Esophagus mucosa (tissue), 1 donor: ENCODE measurements at regions not wholly inside any gene's neighbourhood (a gene's known extent, or its start where the extent isn't known, plus 50 kb on each side); places are given as distances from the start of the nearest gene placed in this dataset.

Source experiments
- ATAC-seq: fragments of 200-7000 bp; cut with Tn5 transposase; one replicate; pipeline ENCODE4 v1.9.1; 2020
- donor health status: DM: yes; HTN: yes; CAD: no.

DNA sequence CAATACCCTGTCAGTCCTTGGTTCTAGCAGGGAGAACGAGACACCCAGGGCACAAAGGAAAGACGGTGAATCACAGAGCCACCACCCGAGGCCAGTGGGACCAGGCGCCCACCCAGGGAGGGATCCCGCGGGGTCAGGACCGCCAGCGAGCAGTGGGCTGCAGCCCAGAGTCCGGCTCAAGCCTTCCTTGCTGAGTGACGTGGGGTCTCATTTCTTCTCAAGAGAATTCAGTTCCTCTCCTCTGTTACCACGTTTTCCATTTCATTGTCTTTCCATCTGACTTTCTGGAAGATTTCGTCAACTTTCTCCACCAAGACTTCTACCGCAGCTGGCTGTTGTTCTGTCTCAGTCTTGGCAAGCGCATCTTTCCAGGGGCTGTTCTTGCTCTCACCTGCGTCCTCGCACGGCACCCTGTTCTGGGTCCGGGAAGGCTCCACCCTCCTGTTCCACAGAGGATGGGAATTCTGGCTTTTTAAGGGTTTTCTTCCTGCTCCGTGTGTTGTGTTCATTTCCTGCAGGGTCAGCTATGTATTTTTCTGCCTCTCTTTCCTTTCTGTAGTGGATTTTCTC, 248.6 kb downstream of the NDUFA10 start:
- no peak for ATAC-seq

DNA sequence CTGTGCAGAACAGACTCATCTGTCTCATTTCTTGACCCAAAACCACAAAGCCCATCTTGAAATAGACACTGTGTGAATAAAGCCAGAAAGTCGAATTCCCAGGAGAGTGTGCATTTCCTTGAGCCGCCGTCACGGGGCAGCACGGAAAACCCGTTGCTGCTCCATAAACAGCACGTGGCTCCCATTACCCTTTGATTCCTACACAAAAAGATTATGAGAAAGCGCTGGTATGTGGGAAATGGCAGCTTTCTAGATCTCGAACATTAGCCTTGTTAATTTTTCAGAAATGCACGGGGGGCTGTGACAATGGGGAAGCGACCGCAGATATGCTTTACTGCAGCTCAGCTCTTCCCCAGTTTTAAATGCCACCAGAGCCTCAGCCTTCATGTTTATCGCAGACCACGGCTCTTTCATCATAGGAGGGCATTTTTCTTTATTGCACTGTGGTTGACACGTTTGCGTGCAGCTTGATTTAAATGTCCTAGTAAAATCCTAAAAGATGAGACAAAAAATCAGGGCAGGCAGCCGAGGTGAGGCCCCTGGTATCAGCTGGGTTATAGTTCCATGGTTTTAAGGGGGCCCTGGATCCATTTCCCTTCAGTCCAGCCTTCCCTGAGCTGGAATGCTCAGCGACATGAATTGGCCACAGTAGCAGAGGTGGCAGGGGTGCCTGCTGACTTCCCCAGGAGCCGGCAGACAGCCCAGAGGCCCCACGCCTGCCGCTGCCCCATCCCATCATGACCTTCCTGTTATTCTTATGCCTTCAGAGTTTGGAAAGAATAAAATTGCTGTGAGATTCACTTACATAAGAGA, 249.3 kb downstream of the NDUFA10 start:
- ATAC-seq: no peak

DNA sequence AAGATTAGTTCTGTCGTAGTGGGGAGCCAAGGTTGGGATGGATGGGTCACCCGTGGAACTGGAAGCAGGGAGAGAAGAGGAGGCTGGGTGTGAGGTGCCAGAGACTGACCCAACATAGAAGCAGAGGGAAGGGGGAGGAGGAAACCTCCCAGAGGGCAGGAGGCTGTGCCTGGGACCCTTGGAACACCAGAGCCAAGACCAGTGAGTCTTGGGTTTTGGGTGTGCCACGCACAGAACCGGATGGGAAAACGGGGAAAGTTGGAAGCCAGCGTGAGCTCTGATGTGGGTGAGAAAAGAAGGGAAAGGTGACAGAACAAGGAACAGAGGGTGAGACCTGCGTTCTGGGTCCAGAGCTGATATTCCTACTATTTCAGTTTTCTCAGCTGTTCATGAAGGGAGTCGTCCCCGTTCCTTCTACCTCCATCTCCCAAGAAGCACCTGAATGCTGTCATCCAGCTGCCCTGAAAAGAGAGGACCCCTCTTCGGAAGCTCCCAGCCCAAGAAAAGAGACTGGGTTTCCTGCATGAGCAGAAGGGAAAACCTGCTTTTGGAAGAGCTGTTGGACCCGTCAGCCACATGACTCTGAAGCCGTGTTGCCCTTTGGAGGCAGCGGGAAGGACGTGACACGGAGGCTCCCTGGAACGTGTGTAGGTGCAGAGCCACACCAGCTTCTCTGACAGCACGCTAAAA, 250.1 kb downstream of the NDUFA10 start:
- no peak for ATAC-seq

DNA sequence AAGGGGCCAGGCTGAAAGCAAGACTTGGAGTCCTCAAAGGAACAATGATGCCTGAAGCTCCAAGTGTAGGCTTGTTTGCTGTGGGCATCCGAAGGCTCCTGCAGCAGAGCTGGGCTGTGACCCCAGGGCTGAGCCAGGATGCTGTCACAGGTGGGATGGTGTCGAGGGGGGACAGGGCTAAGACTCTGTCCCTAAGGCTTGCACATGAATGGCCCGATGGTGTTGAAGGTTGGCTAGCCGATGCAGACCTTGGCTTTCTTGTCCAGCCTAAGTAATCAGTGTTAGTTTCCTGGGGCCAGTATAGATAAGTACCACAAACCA, 251.0 kb downstream of the NDUFA10 start:
- no peak for ATAC-seq

DNA sequence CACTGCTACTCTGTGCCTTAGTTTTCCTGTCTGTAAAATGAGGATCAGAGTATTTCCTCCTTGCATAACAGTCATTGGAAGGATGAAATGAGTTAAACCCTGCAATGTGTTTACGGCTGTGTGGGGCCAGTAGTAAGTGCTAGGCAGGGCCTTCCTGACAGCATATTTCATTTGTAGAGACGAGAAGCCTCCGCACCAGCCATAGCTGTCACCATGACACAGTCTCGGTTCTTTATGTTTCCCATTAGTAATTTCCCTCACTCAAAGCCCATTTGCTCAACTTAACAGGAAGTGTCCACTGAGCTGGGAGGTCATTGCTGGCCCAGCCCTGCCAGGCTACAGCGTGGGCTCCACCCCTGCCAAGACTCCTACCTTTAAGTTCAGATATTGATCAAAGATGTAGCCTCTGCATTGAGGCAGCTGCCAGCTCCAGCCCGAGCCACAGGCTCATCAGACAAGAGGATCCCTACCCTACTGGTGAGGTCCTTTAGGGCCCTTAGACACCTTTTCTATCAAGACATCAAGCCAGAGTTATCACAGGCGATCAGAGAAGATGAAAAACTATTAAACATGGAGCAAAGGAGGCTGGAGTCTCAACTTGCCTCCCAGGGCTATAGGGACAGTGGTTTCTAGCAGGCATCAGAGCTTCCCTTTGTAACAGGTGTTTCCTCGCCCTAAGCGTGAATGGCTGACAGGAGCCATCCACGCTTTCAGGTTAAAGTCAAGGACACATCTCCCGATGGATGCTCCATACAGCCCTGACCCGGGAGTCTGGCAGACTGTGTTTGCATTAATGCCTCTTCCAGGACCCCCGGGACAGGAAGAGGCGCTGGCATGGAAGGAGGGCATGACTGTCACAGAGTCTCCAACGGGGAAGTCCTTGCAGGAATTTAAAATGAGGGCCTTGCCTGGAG, 251.7 kb downstream of the NDUFA10 start:
- ATAC-seq: no peak

DNA sequence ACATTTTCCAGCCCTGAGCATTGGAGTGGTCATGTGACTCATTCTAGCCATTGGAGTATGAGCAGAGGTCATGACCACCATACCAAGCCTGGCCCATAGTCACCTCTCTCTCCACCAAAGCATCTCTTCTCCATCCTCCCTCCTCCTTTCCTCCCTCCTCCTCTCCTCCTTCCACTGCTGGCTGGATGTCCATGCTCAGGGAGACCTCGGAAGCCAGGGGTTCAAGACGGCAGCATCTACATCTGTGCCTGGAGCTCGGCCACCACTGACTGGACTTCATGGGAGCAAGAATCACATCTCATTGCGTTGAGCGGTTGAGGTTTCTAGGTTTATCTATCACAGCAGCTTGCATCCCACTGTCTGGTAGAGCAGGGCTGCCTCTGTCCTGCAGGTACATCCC, 252.4 kb downstream of the NDUFA10 start:
- ATAC-seq: no peak

DNA sequence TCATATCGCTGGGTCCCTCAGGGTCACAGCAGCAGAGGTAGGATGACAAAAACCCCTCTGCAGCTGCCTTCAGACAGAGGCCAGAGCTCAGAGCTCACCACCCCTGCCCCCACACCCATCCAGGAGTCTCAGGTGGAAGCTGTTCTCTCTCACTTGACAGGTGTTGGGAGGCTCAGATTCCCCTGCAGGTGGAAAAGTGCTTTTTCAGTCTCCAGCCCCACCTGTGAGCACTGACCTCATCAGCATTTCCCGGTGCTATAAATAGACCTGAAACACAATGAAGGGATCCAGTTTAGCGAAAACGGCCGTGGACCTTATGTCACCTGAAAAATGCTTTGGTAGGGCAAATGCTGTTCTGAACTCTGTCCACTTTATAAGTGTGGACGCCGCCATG, 254.9 kb downstream of the NDUFA10 start:
- peak; percentile 64 for ATAC-seq

DNA sequence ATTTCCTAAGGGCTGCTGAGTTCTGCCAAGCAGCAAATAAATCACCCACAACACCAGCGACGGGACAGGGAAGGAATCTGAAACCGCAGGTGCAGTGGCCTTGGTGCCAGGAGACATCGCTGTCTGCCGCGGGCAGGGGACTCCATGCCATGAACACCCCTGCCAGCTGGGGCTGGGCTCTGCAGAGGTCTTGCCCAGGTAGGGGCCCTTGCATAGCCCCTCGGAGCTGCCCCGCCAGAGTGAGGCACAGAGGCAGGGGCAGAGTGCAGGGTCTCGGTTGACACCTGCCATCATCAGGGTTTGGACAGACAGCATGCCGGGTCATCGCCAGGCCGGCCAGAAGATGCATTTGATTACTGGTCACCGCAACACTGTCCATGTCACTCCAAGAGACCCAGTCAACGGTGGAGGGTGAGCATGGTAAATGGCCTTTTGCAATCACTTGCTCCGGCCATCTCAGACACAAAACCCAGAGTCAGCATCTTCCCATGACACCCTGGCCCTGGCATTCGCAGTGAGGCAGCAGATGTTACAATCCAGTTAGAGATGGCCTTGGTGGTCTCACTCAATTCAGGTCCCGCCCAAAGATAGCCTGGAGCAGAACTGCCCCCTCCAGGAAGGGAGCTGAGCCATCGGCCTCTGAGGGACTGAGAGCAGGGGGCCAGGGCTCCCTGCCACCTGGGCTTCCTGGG, 255.4 kb downstream of the NDUFA10 start:
- no peak for ATAC-seq

DNA sequence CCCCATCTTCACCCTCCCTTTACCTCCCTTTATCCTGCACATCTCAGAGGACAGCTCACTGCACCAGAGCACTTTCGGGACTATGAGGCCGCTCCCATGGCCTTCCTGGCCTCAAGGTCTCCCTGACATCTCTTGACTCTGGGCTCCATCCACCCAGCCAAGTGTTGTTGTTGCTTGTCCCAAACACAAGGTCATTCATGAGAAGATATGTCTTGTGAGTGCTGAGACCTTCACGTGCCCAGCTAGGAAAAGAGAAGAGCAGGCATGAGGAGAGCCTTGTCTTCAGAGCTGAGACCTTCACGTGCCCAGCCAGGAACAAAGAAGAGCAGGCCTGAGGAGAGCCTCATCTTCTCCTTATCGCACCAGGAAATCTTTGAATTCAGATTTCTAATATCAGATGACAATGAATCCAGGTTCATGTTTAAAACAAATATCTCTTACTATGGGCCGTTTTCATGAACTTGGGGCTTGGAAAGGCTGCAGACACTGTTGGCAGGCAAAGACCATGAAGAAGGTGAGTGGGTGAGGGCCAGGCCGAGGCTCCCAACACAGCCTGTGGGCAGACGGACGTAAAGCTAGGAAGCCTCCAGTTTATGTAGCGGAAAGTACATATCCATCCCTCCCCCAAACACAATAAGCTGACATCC, 256.1 kb downstream of the NDUFA10 start:
- no peak for ATAC-seq

DNA sequence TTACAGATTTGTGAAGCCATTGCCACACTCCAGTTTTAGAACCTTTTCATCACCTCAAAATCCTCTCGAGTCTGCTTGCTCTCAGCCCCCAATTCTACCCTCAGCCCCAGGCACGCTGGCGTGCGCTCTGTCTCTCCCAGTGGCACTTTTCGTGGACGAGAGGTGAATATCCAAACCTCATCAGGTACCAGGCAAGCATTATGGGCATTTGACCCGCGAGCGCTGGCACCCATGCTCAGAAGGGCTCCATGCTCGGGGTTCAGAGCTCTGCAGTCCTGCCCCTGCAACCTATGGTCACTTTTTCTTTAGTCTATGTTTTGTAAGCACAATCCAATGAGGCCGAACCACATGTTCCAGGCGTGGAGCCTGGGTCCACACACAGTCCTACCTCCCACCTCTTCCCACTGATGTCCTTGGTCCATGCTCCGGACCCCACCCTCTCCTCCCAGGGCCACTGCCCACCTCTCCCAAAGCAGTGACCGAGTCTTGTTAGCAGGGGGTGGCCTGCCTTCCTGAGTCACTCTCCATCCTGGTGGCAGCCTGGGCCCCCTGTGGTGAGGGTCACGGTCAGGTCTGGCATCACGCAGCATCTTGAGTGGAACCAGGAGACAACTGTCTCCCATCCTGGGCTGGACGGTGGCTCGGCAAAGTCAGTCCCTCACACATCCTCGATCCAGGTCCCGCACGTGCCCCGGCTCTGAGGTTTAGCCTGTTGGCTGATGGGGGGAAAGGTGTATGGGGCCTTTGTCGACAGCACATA, 256.9 kb downstream of the NDUFA10 start:
- ATAC-seq: no peak

DNA sequence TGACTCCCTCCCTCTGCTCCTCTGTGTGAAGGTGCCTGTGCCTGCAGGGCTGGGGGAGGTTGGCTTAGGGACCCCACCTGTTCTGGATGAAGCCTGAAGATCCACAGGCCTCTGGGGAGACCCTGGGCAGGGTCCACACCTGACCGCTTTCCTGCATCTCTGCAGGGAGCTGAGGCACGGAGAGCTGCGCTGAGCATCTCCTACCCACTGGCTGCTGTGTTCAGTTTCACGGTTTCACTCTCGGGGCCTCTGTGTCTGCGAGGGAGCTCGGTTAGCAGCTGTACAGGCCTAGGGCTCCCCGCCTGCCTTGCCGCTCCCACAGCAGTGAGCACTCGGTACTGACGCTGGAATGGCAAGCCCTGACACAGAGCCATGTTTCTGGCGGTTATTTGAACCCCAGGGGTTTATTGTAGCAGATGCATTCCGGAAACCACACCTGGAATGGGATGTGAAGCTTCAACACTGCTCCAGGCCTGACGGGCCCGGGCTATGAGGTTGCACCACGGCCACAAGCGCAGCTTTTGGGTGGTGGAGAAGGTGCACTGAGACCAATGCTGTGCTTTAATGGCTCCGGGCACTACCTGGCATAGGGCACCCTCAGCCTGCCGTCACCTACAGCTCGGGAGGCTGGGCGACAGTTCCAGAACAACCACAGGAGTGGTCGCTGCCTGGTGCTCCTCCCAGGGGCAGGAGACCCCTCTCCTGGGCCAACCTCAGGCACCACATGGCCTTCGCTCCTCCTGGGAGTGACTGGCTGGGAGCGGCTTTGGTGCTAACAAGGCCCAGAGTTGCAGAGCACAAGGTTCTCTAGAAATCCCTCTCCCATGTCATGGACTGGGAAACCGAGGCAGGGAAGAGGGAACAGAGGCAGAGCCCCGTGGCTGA, 257.9 kb downstream of the NDUFA10 start:
- no peak for ATAC-seq

DNA sequence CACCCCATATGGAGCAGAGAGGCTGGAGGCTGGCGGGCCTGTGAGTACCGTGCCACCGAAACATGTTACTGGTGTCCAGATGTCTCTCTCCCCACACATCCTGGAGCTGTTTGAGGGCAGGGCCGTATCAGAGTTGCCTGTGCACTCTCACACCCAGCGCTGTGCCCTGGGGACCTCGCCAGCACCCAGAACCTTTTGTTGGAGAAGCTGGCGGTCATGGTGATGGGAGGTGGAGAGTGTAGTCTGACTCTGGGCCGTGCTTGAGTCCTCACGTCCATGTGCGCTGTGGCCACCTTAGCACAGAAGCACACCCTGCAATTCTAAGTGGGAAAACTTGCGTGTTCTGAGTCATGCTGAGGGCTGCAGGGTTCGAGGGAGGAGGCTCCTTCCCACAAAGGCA, 259.2 kb downstream of the NDUFA10 start:
- ATAC-seq: no peak

DNA sequence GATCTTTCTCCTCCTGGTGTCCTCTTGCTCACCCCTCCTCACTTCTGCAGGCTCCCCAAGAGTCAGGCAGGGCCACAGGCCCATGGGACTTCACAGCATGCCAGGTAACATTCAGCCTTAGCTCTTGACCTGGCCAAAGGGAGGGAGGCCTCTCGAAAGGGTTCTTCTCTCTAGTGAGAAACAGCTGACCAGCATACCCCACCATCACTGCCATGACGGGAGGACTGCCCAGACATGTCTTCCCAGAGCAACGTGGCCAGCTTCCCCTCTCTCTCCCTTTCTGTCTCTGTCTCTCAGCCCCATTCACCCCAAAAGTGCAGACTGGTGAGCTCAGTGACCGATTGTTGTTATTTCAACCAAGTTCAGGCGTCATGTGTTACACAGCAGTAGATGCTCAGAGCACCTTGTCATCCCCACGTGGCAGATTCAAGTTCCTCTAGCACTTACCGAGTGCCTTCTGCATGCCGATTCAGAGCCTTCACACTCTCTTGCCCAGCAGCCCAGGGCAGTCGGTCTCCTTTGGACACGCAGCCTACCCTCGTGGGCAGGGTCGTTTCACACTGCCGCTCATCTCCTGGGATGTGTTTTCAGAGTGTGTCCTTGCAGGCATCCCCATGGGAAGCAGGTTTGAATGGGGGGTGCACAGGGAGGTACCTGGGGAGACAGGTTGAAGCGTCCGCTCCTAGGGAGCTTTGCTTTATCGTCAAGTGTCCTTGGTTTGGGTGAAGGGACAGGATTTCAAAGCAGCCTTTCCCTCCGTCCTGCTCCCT, 259.9 kb downstream of the NDUFA10 start:
- ATAC-seq: no peak

DNA sequence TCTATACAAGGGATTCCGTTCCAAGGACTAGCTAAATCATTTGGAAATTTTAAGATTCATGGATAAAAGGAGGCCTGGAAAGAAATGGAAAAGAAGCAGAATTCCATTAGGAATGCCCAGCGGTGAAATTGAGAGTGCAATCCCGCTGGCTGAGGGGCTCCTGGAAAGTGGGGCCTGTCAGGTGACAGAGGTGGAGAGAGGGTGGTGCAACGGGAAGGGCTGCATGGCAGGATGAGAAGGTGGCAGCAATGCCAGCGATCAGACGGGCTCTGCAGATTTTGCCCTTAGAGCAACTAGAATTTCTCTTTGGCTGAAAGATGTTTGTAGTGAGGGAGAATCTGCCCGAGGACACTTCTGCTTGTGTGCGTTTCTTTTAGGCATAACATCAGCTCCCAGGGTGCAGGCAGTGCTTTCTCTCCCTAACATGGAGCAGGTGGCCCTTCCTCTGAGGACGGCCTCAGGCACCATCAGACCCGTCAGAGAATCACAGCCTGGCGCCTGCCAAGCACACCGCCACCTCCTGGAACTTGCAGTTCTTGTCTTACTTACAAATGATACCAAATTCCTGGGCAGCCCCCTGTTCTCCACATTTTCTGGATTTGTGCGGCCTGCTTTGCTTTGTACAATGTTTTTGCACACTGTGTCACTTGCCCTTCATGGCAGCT, 261.6 kb downstream of the NDUFA10 start:
- no peak for ATAC-seq

DNA sequence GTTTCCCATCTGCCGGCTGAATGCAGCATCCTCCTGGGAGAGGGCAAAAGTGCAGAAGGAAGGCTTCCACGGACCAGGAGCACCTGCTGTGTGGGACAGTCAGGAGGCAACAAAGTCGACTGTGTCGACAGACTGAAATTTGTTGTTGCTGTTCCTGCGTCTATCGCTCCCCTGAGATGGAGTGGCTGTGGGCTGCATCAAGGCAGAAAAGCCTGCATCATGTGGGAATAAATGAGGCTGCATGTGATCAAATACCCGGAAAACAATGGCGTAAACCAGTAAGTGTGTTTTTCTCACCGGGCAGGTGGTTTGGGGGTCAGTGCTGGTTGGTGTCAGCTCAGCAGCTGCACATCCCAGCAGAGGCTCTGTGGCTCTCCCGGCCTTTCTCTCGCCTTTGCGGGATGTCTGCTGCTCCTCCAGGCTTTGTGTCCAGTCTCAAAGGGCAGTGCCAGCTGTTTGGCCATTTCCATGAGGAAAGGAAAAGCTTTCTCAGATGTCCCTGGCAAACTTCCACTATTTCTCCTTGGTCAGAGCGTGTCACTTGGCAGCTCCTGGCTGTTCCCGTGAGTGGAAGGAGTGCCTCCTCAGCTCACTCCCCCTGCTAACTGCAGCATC, 262.4 kb downstream of the NDUFA10 start:
- no peak for ATAC-seq

DNA sequence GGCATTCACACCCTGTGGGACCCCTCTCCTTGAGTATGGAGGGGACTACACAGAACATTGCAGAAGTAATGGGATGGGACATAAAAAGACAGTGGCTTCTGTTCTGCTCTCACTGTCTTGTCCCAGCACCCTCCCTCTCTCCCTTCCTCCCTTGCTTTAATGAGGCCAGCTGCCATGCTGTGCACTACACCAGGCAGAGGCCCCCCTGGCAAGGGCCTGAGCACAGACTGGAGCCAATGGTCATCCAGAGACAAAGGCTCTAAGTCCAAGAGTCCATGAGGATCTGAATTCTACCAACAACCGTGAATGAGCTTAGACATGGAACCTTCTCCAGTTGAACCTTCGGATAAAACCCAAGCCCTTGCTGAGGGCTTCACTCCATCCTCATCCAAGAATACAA, 263.0 kb downstream of the NDUFA10 start:
- ATAC-seq: no peak

DNA sequence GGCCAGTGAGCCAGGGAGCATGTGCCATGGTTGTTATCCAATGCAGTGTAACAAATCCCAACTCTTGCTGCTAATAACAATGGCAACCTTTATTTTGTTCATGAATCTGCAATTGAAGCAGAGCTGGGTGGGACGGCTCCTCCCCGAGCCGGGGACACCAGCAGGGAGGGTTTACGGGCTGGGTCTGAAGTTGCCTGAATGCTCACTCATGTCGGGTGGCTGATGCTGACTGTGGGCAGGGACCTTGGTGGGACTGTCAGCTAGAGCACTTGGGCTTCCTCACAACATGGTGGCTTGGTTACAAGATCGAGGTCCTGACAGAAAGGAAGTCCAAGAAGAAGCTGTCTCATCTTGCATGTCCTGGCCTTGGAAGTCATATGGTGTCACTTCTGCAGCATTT, 264.5 kb downstream of the NDUFA10 start:
- no peak for ATAC-seq

DNA sequence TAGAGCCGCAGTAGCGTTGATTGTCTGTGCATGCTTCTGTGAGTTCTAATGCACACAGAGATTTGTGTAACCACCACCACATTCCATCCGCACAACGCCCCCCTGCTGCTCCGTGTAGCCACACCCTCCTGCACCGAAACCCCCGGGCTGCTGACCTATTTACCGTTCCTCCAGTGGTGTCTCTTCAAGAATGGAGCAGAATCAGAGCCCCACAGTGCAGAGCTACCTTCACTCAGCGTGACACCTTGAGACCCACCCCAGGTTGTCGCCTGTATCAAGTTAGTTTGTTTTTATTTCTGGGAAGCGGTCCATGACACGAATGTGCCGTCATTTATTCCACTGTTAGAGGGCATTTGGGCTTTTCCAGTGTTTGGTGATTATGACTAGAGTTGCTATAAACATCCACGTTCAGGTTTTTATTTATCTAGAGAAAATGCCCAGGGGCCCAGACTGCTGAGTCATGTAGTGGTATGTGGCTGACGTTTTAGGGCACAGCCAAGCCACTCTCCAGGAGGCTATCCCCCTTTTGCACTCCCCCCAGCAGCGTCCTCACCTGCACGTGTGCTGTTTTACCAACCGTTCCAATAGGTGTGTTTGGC, 266.8 kb downstream of the NDUFA10 start:
- peak; percentile 33 for ATAC-seq
